Liver (tissue), 3 donors: ENCODE measurements at regions not wholly inside any gene's neighbourhood (a gene's known extent, or its start where the extent isn't known, plus 50 kb on each side); places are given as distances from the start of the nearest gene placed in this dataset.

ENCODE experiments used
- CTCF ChIP-seq: fragments of 150-350 bp; IDR thresholded peaks from 2 replicates; pipeline ENCODE4 v1.5.1; 2017; ENCODE audit warnings: improper control_type of control experiment, low read depth, low read length; ENCODE audit not compliant: missing input control
- EGR1 ChIP-seq, 2 donors: IDR thresholded peaks; 2 replicates each; pipeline ENCODE4 v1.6.1; 2016 to 2018; ENCODE audit warnings: antibody characterized with exemption in 2 of 2, low read depth in 2 of 2
- JUND ChIP-seq, 2 donors: IDR thresholded peaks; 2 replicates each; pipeline ENCODE4 v1.6.1; 2016; ENCODE audit warnings: antibody characterized with exemption in 2 of 2
- RAD21 ChIP-seq, 2 donors: IDR thresholded peaks; 2 replicates each; pipeline ENCODE4 v1.6.1; 2016; ENCODE audit warnings: antibody characterized with exemption in 2 of 2, mild to moderate bottlenecking in 2 of 2
- donor health status: healthy.
- donor health status: healthy.

GRCh38 chr15:39200586-39200985 is 380.3 kb upstream of the THBS1 start:
- TF ChIP-seq CTCF: no peak
- TF ChIP-seq RAD21 (IDR thresholded peaks at IDR 0.05): no peak
- no peak for TF ChIP-seq EGR1 (IDR thresholded peaks at IDR 0.05; ENCODE audit: low read depth in 2 of 2)
- TF ChIP-seq JUND (IDR thresholded peaks at IDR 0.05): no peak
